HL-60 (cell line): ENCODE measurements at regions not wholly inside any gene's neighbourhood (a gene's known extent, or its start where the extent isn't known, plus 50 kb on each side); places are given as distances from the start of the nearest gene placed in this dataset.

ENCODE experiments used
- CTCF ChIP-seq: IDR thresholded peaks from one replicate; pipeline ENCODE4 v1.5.1; 2011; ENCODE audit warnings: low read length, control low read depth, inconsistent platforms; ENCODE audit not compliant: insufficient read depth
- POLR2AphosphoS5 ChIP-seq: IDR thresholded peaks from 2 replicates; pipeline ENCODE4 v1.6.1; 2012; ENCODE audit warnings: low read depth
- SPI1 ChIP-seq: IDR thresholded peaks from 2 replicates; pipeline ENCODE4 v1.6.1; 2012; ENCODE audit warnings: low read depth, mild to moderate bottlenecking, borderline replicate concordance

GRCh38 chr20:11838076-11838636 lies 79.5 kb upstream of the BTBD3 start:
- no peak for TF ChIP-seq SPI1
- TF ChIP-seq CTCF, result no peak
- no peak for TF ChIP-seq POLR2AphosphoS5
